LNCAP (cell line): ENCODE measurements at regions not wholly inside any gene's neighbourhood (a gene's known extent, or its start where the extent isn't known, plus 50 kb on each side); places are given as distances from the start of the nearest gene placed in this dataset.

Source experiments
- TF ChIP-seq, protein P1 (sequence below): fragments of 450-650 bp; IDR thresholded peaks from 2 replicates; pipeline ENCODE4 v1.5.1; 2017; ENCODE audit warnings: mild to moderate bottlenecking

DNA sequence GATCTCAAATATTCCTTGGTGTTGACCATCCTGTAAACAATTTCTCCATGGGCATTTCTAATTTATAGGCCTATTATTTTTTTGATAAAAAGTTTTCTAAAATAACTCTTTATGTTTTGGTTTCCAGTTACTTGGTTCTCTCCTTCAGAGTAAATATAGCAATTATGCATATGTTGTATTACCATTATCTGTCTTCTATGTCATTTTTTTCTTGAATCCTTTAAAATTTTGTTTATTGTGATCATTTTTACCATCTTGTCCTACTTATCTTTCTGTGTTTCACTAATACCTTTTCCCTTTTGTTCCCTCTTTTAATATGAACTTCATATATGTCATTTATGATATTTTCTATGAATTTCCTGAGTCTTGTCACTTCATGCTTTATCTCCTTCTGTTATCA lies 341.1 kb downstream of the PDCD6IP start:
- TF ChIP-seq, protein P1, sequence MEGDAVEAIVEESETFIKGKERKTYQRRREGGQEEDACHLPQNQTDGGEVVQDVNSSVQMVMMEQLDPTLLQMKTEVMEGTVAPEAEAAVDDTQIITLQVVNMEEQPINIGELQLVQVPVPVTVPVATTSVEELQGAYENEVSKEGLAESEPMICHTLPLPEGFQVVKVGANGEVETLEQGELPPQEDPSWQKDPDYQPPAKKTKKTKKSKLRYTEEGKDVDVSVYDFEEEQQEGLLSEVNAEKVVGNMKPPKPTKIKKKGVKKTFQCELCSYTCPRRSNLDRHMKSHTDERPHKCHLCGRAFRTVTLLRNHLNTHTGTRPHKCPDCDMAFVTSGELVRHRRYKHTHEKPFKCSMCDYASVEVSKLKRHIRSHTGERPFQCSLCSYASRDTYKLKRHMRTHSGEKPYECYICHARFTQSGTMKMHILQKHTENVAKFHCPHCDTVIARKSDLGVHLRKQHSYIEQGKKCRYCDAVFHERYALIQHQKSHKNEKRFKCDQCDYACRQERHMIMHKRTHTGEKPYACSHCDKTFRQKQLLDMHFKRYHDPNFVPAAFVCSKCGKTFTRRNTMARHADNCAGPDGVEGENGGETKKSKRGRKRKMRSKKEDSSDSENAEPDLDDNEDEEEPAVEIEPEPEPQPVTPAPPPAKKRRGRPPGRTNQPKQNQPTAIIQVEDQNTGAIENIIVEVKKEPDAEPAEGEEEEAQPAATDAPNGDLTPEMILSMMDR: no peak

GRCh38 chr3:34140616-34141015 lies 342.2 kb downstream of the PDCD6IP start:
- TF ChIP-seq, protein P1: no peak

- TF ChIP-seq, protein P1: no peak
These were observed 343.5 kb downstream of the PDCD6IP start for GRCh38 chr3:34141841-34142337.

GRCh38 chr3:34145796-34146195 lies 347.4 kb downstream of the PDCD6IP start:
- TF ChIP-seq, protein P1: no peak

DNA sequence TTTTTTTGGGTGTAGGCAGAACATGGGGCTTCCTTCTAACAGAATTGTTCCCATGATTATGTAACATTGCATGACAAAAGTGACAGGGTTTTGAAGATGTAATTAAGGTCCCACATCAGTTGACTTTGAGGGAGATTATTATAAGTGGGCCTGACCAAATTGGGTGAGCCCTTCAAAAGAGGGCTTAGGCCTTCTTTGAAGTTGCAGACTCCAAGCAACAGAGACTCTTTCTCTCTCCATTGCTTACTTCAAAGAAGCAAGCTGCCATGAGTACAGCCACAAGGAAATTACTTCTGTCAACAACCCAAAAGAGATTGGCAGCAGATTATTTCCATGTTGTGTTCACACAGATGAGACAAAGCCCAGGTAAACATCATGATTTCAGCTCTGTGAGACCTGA lies 348.2 kb downstream of the PDCD6IP start:
- TF ChIP-seq, protein P1: no peak

DNA sequence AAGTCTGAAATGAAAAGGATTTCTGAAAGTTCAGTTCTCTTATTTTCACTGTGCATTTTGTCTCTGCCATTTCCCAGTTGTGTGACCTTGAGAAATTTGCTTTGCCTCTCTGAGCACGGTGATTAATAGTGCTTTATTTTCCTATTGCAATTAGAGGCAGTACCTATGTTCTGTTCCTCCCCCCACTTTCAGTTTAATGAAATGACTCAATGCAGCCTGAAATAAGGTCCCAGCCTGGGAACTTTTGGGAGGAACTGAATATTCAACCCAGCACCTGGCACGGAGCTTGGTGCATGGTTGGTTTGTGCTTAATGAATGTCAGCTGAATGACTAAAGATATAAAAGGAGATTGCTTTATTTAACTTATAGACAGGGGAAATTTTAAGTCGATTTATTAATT lies 352.6 kb downstream of the PDCD6IP start:
- TF ChIP-seq, protein P1: no peak

- TF ChIP-seq, protein P1: no peak
These were observed 354.2 kb downstream of the PDCD6IP start for GRCh38 chr3:34152656-34153055.

GRCh38 chr3:34155108-34155507 lies 356.7 kb downstream of the PDCD6IP start:
- TF ChIP-seq, protein P1: no peak
